ENCODE measurements at regions not wholly inside any gene's neighbourhood (a gene's known extent, or its start where the extent isn't known, plus 50 kb on each side); places are given as distances from the start of the nearest gene placed in this dataset.

- Histone ChIP-seq H3K4me1 (no peaks in the 10 kb centered on the region), H3K27me3 (no peaks in the 10 kb centered on the region), H3K9me3 (no peaks in the 10 kb centered on the region), H3K4me3 (no peak overlapping the region), H3K36me3 (replicated peaks in 1 of 2; ENCODE audit: insufficient read depth in 1 of 2, low read depth in 2 of 2) (no peaks in the 10 kb centered on the region), H3K27ac (no peak overlapping the region)
- DNase-seq (no peak), ATAC-seq (no peak)
- TF ChIP-seq CTCF (IDR thresholded peaks at IDR 0.05): no peak
- TF ChIP-seq POLR2A (IDR thresholded peaks at IDR 0.05): no peak
- WGBS, 2 donors: 68 to 72% methylated on average over 5 of the region's 5 CpGs
- intact Hi-C loops (cut with DNase I): no loop called here
Observed at GRCh38 chr5:79878136-79878679, 112.9 kb downstream of the MTX3 start.

GRCh38 chr5:79876456-79876855, 114.6 kb downstream of the MTX3 start:
- intact Hi-C loops (cut with DNase I): no loop called here
- H3K36me3 ChIP-seq (replicated peaks in 1 of 2; ENCODE audit: insufficient read depth in 1 of 2, low read depth in 2 of 2): no peaks in the 10 kb centered on the region
- ATAC-seq (no peak), DNase-seq (no peak)
- no peak overlapping the region for H3K4me3 ChIP-seq
- H3K27me3 ChIP-seq: no peaks in the 10 kb centered on the region
- no peak for TF ChIP-seq POLR2A (IDR thresholded peaks at IDR 0.05)
- no peak for TF ChIP-seq CTCF (IDR thresholded peaks at IDR 0.05)
- 71 to 73% methylated on average over 1 of the region's 1 CpG for WGBS, 2 donors
- no peak overlapping the region for H3K27ac ChIP-seq
- no peaks in the 10 kb centered on the region for H3K9me3 ChIP-seq
- H3K4me1 ChIP-seq: no peaks in the 10 kb centered on the region

- Histone ChIP-seq H3K36me3 (replicated peaks in 1 of 2; ENCODE audit: insufficient read depth in 1 of 2, low read depth in 2 of 2) (no peaks in the 10 kb centered on the region), H3K9me3 (no peaks in the 10 kb centered on the region), H3K27me3 (no peaks in the 10 kb centered on the region), H3K27ac (no peak overlapping the region), H3K4me3 (no peak overlapping the region), H3K4me1 (no peaks in the 10 kb centered on the region)
- DNase-seq: no peak
- no peak for ATAC-seq
- intact Hi-C loops (cut with DNase I): no loop called here
- 73 to 82% methylated on average over 10 of the region's 10 CpGs for WGBS, 2 donors
- TF ChIP-seq POLR2A (IDR thresholded peaks at IDR 0.05) (no peak), CTCF (IDR thresholded peaks at IDR 0.05) (no peak)
Observed at GRCh38 chr5:79875230-79875629, 115.8 kb downstream of the MTX3 start.

- DNase-seq (no peak), ATAC-seq (no peak)
- intact Hi-C loops (cut with DNase I): no loop called here
- TF ChIP-seq POLR2A (IDR thresholded peaks at IDR 0.05) (no peak), CTCF (IDR thresholded peaks at IDR 0.05) (no peak)
- H3K4me1 ChIP-seq: no peaks in the 10 kb centered on the region
- H3K9me3 ChIP-seq: no peaks in the 10 kb centered on the region
- no peak overlapping the region for H3K27ac ChIP-seq
- H3K4me3 ChIP-seq: no peak overlapping the region
- no peaks in the 10 kb centered on the region for H3K36me3 ChIP-seq (replicated peaks in 1 of 2; ENCODE audit: insufficient read depth in 1 of 2, low read depth in 2 of 2)
- H3K27me3 ChIP-seq: no peaks in the 10 kb centered on the region
- 86 to 94% methylated on average over 7 to 8 of the region's 8 CpGs for WGBS, 2 donors
Observed at GRCh38 chr5:79873187-79873586, 117.9 kb downstream of the MTX3 start.

GRCh38 chr5:79872291-79872690, 118.8 kb downstream of the MTX3 start:
- ATAC-seq: no peak
- H3K9me3 ChIP-seq: no peaks in the 10 kb centered on the region
- H3K4me3 ChIP-seq: no peak overlapping the region
- no peak for DNase-seq
- H3K36me3 ChIP-seq (replicated peaks in 1 of 2; ENCODE audit: insufficient read depth in 1 of 2, low read depth in 2 of 2): no peaks in the 10 kb centered on the region
- WGBS, 2 donors: 62 to 67% methylated on average over 3 of the region's 3 CpGs
- no peaks in the 10 kb centered on the region for H3K4me1 ChIP-seq
- H3K27me3 ChIP-seq: no peaks in the 10 kb centered on the region
- no peak for TF ChIP-seq CTCF (IDR thresholded peaks at IDR 0.05)
- TF ChIP-seq POLR2A (IDR thresholded peaks at IDR 0.05): no peak
- no peak overlapping the region for H3K27ac ChIP-seq
- intact Hi-C loops (cut with DNase I): no loop called here

All from body of pancreas (tissue), 4 donors.